Tibial nerve (tissue), 4 donors: ENCODE measurements at regions not wholly inside any gene's neighbourhood (a gene's known extent, or its start where the extent isn't known, plus 50 kb on each side); places are given as distances from the start of the nearest gene placed in this dataset.

Source experiments
- DNase-seq, 2 donors: peaks; one replicate each; pipeline ENCODE4 v3.0.0-alpha.2; 2019; ENCODE audit warnings: low spot score in 2 of 2
- H3K27ac ChIP-seq, 4 donors: fragments of 200-600 bp; sonication (generic) in 3 of 4; one replicate each; pipeline ENCODE4 v1.5.1; 2017 to 2019; ENCODE audit warnings: mild to moderate bottlenecking in 1 of 4
- H3K27me3 ChIP-seq, 2 donors: fragments of 200-600 bp; sonication (generic) in 1 of 2; one replicate each; pipeline versions ENCODE4 v1.5.1 to v1.6.0; 2017 to 2019
- H3K36me3 ChIP-seq, 3 donors: fragments of 200-600 bp; sonication (generic); one replicate each; pipeline ENCODE4 v1.5.1; 2018 to 2019
- H3K4me1 ChIP-seq, 4 donors: fragments of 200-600 bp; sonication (generic) in 3 of 4; one replicate each; pipeline ENCODE4 v1.5.1; 2017 to 2019
- H3K4me3 ChIP-seq, 4 donors: fragments of 200-600 bp; sonication (generic) in 3 of 4; one replicate each; pipeline ENCODE4 v1.5.1; 2017 to 2019; ENCODE audit warnings: mild to moderate bottlenecking in 1 of 4, moderate library complexity in 1 of 4
- H3K9me3 ChIP-seq, 4 donors: fragments of 200-600 bp; sonication (generic) in 3 of 4; one replicate each; pipeline ENCODE4 v1.5.1; 2017 to 2019
- CTCF ChIP-seq, 5 experiments: fragments of 200-600 bp in 3 of 5; fragments of 450-650 bp in 2 of 5; sonication (generic) in 3 of 5; IDR thresholded peaks; one replicate each; pipeline ENCODE4 v1.5.1; 2016 to 2019; ENCODE audit warnings: antibody characterized with exemption in 5 of 5, mild to moderate bottlenecking in 3 of 5, moderate library complexity in 2 of 5
- EP300 ChIP-seq, 2 donors: sonication (generic); formaldehyde crosslinking; IDR thresholded peaks; one replicate each; pipeline ENCODE4 v1.6.1; 2017; ENCODE audit warnings: antibody characterized with exemption in 2 of 2, mild to moderate bottlenecking in 1 of 2
- POLR2A ChIP-seq, 2 donors: fragments of 450-650 bp; IDR thresholded peaks; one replicate each; pipeline ENCODE4 v1.6.1; 2017; ENCODE audit warnings: antibody characterized with exemption in 2 of 2, mild to moderate bottlenecking in 2 of 2, moderate library complexity in 2 of 2
- WGBS, 2 donors: methylation state at CpG; one replicate each; pipeline ENCODE4 v1.1.5; 2018; 5-methylcytosine and 5-hydroxymethylcytosine counted together

GRCh38 chr14:82354126-82354525 is 820.5 kb upstream of the SEL1L start:
- Histone ChIP-seq H3K27ac (no peak overlapping the region), H3K36me3 (no peaks in the 10 kb centered on the region), H3K4me1 (no peaks in the 10 kb centered on the region), H3K27me3 (no peaks in the 10 kb centered on the region), H3K4me3 (no peak overlapping the region), H3K9me3 (peaks cover 0 to 10% (median 0%) of the 10 kb centered on the region in 4 donors)
- TF ChIP-seq CTCF (IDR thresholded peaks at IDR 0.05) (no peak), EP300 (IDR thresholded peaks at IDR 0.05) (no peak), POLR2A (IDR thresholded peaks at IDR 0.05) (no peak)
- no peak for DNase-seq

GRCh38 chr14:82359201-82359600 is 825.5 kb upstream of the SEL1L start:
- H3K27ac ChIP-seq: no peak overlapping the region
- H3K9me3 ChIP-seq: peaks cover 0 to 10% (median 0%) of the 10 kb centered on the region in 4 donors
- no peak overlapping the region for H3K4me3 ChIP-seq
- H3K27me3 ChIP-seq: no peaks in the 10 kb centered on the region
- WGBS, 2 donors: 73% methylated on average over 3 of the region's 3 CpGs
- H3K36me3 ChIP-seq: no peaks in the 10 kb centered on the region
- H3K4me1 ChIP-seq: peaks cover 0 to 3% (median 1%) of the 10 kb centered on the region in 4 donors
- no peak for DNase-seq
- no peak for TF ChIP-seq EP300 (IDR thresholded peaks at IDR 0.05)
- no peak for TF ChIP-seq POLR2A (IDR thresholded peaks at IDR 0.05)
- no peak for TF ChIP-seq CTCF (IDR thresholded peaks at IDR 0.05)

GRCh38 chr14:82362452-82362851 is 828.8 kb upstream of the SEL1L start:
- peak overlapping the region in 1 of 4 donors; percentile 1 for H3K27ac ChIP-seq
- TF ChIP-seq EP300 (IDR thresholded peaks at IDR 0.05) (peak in 1 of 2 donors; percentile 54), POLR2A (IDR thresholded peaks at IDR 0.05) (no peak), CTCF (IDR thresholded peaks at IDR 0.05) (no peak)
- no peaks in the 10 kb centered on the region for H3K36me3 ChIP-seq
- no peak for DNase-seq
- no peak overlapping the region for H3K4me3 ChIP-seq
- H3K27me3 ChIP-seq: no peaks in the 10 kb centered on the region
- peaks cover 0 to 3% (median 1%) of the 10 kb centered on the region in 4 donors for H3K4me1 ChIP-seq
- H3K9me3 ChIP-seq: no peaks in the 10 kb centered on the region

GRCh38 chr14:82365471-82365870 is 831.8 kb upstream of the SEL1L start:
- Histone ChIP-seq H3K27ac (no peak overlapping the region), H3K4me3 (no peak overlapping the region), H3K9me3 (peaks cover 0 to 19% (median 0%) of the 10 kb centered on the region in 4 donors), H3K27me3 (no peaks in the 10 kb centered on the region), H3K4me1 (peaks cover 0 to 3% (median 1%) of the 10 kb centered on the region in 4 donors), H3K36me3 (no peaks in the 10 kb centered on the region)
- 88 to 91% methylated on average over 4 of the region's 4 CpGs for WGBS, 2 donors
- no peak for TF ChIP-seq CTCF (IDR thresholded peaks at IDR 0.05)
- no peak for TF ChIP-seq POLR2A (IDR thresholded peaks at IDR 0.05)
- no peak for TF ChIP-seq EP300 (IDR thresholded peaks at IDR 0.05)
- no peak for DNase-seq

GRCh38 chr14:82366803-82367202 is 833.1 kb upstream of the SEL1L start:
- peaks cover 0 to 3% (median 1%) of the 10 kb centered on the region in 4 donors for H3K4me1 ChIP-seq
- H3K36me3 ChIP-seq: no peaks in the 10 kb centered on the region
- peaks cover 0 to 19% (median 0%) of the 10 kb centered on the region in 4 donors for H3K9me3 ChIP-seq
- WGBS, 2 donors: 75 to 78% methylated on average over 2 of the region's 2 CpGs
- H3K27me3 ChIP-seq: no peaks in the 10 kb centered on the region
- no peak for DNase-seq
- H3K4me3 ChIP-seq: no peak overlapping the region
- no peak for TF ChIP-seq EP300 (IDR thresholded peaks at IDR 0.05)
- TF ChIP-seq CTCF (IDR thresholded peaks at IDR 0.05): no peak
- no peak for TF ChIP-seq POLR2A (IDR thresholded peaks at IDR 0.05)
- H3K27ac ChIP-seq: no peak overlapping the region
